B cell (primary cell): ENCODE measurements at regions not wholly inside any gene's neighbourhood (a gene's known extent, or its start where the extent isn't known, plus 50 kb on each side); places are given as distances from the start of the nearest gene placed in this dataset.

Experiments
- ATAC-seq: fragments of 200-7000 bp; cut with Tn5 transposase; one replicate; pipeline ENCODE4 v1.10.0; 2021; ENCODE audit warnings: low read depth, mild to moderate bottlenecking, moderate number of reproducible peaks, moderate library complexity
- CTCF ChIA-PET: fragments of 350-600 bp; sonication (Branson Sonifier 250); formaldehyde crosslinking; loops from one replicate; lab custom pipeline; 2021; ENCODE audit warnings: antibody characterized with exemption, inconsistent platforms; lab: Charles Lee
- POLR2A ChIA-PET: fragments of 350-600 bp; sonication (Branson Sonifier 250); formaldehyde crosslinking; loops from one replicate; lab custom pipeline; 2021; ENCODE audit warnings: antibody characterized with exemption; lab: Charles Lee
- DNase-seq: peaks from one replicate; pipeline ENCODE4 v3.0.0; 2013
- H2AFZ ChIP-seq: 2 replicates; pipeline ENCODE4 v1.6.1; 2012; ENCODE audit warnings: mild to moderate bottlenecking, low read depth, low read length; ENCODE audit not compliant: insufficient read depth, poor library complexity, severe bottlenecking
- H3K27ac ChIP-seq, 2 donors: 1 replicate in 1 of 2; 2 replicates in 1 of 2; pipeline ENCODE4 v1.5.1; 2012 to 2013; ENCODE audit warnings: low read length in 2 of 2, mild to moderate bottlenecking in 2 of 2, moderate library complexity in 1 of 2
- H3K27me3 ChIP-seq, 4 experiments: fragments of 200-600 bp in 1 of 4; sonication (generic) in 1 of 4; replicated peaks in 1 of 4; 1 replicate in 2 of 4; 2 replicates in 2 of 4; pipeline versions ENCODE4 v1.6.1 to v1.7.0; 2013 to 2016; ENCODE audit warnings: low read length in 3 of 4, mild to moderate bottlenecking in 2 of 4, mixed read lengths in 1 of 4, moderate library complexity in 1 of 4; ENCODE audit not compliant: insufficient read depth in 4 of 4, control insufficient read depth in 3 of 4; ENCODE audit errors: control extremely low read depth in 1 of 4
- H3K36me3 ChIP-seq, 2 experiments: replicated peaks in 1 of 2; 1 replicate in 1 of 2; 2 replicates in 1 of 2; pipeline versions ENCODE4 v1.6.1 to v1.7.1; 2013; ENCODE audit warnings: low read length in 1 of 2; ENCODE audit not compliant: insufficient read depth in 2 of 2, control insufficient read depth in 1 of 2; ENCODE audit errors: control extremely low read depth in 1 of 2, extremely low read depth in 1 of 2
- H3K4me1 ChIP-seq, 2 donors: fragments of 200-600 bp in 1 of 2; sonication (generic) in 1 of 2; 1 replicate in 1 of 2; 2 replicates in 1 of 2; pipeline versions ENCODE4 v1.5.1 to v1.6.1; 2013 to 2017; ENCODE audit warnings: low read length in 2 of 2; ENCODE audit not compliant: control insufficient read depth in 2 of 2, insufficient read depth in 2 of 2
- H3K4me2 ChIP-seq: replicated peaks from 2 replicates; pipeline ENCODE3; 2012; ENCODE audit warnings: mild to moderate bottlenecking, low read depth, low read length; ENCODE audit not compliant: poor library complexity, severe bottlenecking
- H3K4me3 ChIP-seq, 5 experiments: fragments of 200-600 bp in 1 of 5; sonication (generic) in 1 of 5; 1 replicate in 3 of 5; 2 replicates in 2 of 5; pipeline versions ENCODE4 v1.5.1 to v1.7.0; 2011 to 2016; ENCODE audit warnings: low read length in 4 of 5, mild to moderate bottlenecking in 4 of 5, low read depth in 2 of 5, control low read depth in 1 of 5, moderate library complexity in 1 of 5; ENCODE audit not compliant: insufficient read depth in 1 of 5; ENCODE audit errors: control extremely low read depth in 1 of 5, extremely low read depth in 1 of 5
- H3K79me2 ChIP-seq: fragments of 200-600 bp; sonication (generic); one replicate; pipeline ENCODE4 v1.6.0; 2016; ENCODE audit warnings: low read length; ENCODE audit not compliant: control insufficient read depth, insufficient read depth
- H3K9ac ChIP-seq: fragments of 200-600 bp; sonication (generic); 2 replicates; pipeline ENCODE4 v1.6.1; 2017; ENCODE audit warnings: mild to moderate bottlenecking, low read length, moderate library complexity
- H3K9me3 ChIP-seq, 3 donors: one replicate each; pipeline versions ENCODE4 v1.6.1 to v1.7.1; 2013; ENCODE audit warnings: low read length in 2 of 3; ENCODE audit not compliant: control insufficient read depth in 2 of 3, insufficient read depth in 1 of 3; ENCODE audit errors: control extremely low read depth in 1 of 3
- H4K20me1 ChIP-seq: 2 replicates; pipeline ENCODE4 v1.6.0; 2012; ENCODE audit warnings: mild to moderate bottlenecking, low read length; ENCODE audit not compliant: insufficient read depth, control insufficient read depth, poor library complexity, severe bottlenecking
- H3K27ac Mint-ChIP-seq: one replicate; pipeline ENCODE4 v1.8.0; 2021; ENCODE audit warnings: mixed read lengths
- H3K27me3 Mint-ChIP-seq: one replicate; pipeline ENCODE4 v1.8.0; 2021; ENCODE audit warnings: mixed read lengths
- H3K4me1 Mint-ChIP-seq: one replicate; pipeline ENCODE4 v1.8.0; 2021; ENCODE audit warnings: mixed read lengths
- H3K4me3 Mint-ChIP-seq: one replicate; pipeline ENCODE4 v1.8.0; 2021; ENCODE audit warnings: mixed read lengths
- H3K9me3 Mint-ChIP-seq: one replicate; pipeline ENCODE4 v1.8.0; 2022; ENCODE audit warnings: mixed read lengths; ENCODE audit not compliant: insufficient read depth
- CTCF ChIP-seq: fragments of 200-600 bp; IDR thresholded peaks from one replicate; pipeline ENCODE4 v1.8.0; 2022; ENCODE audit warnings: antibody characterized with exemption, mild to moderate bottlenecking
- EZH2 ChIP-seq: IDR thresholded peaks from 2 replicates; pipeline ENCODE4 v1.6.1; 2012; ENCODE audit warnings: borderline replicate concordance, low read depth, mild to moderate bottlenecking, moderate library complexity, low read length; ENCODE audit not compliant: insufficient read depth, poor library complexity, severe bottlenecking
- WGBS: methylation state at CpG from one replicate; pipeline ENCODE4 v1.1.5; 2013; ENCODE audit warnings: missing lambda C conversion rate; ENCODE audit not compliant: insufficient coverage; 5-methylcytosine and 5-hydroxymethylcytosine counted together
- intact Hi-C: fragments of 100-400 bp; cut with micrococcal nuclease; formaldehyde crosslinking; loops from one replicate; pipeline ENCODE4 v1.10.0; 2022

DNA sequence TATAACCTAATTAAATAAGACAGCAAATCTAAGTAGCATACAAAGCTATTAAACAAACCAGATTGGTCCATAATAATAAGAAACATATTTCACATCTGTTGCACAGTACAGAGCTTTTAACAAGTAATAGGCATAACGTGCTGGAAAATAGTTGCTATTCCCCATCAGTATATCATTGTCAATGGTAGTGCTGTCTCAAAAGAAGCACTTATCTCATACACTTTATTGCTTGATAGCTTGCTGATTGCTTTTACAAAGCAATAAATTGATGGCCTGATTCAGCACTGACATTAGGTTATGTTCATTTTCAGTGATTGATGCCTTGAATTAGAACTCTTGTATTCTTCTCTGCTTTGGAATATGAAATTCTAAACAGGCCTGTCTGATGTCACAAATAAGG is 641.7 kb downstream of the CBLN2 start:
- CTCF ChIA-PET, result no interaction called here
- Histone ChIP-seq H2AFZ (no peak overlapping the region), H3K9ac (no peak overlapping the region), H3K79me2 (no peaks in the 10 kb centered on the region), H4K20me1 (no peaks in the 10 kb centered on the region), H3K4me1 (no peaks in the 10 kb centered on the region), H3K4me3 (no peak overlapping the region), H3K36me3 (no peaks in the 10 kb centered on the region), H3K27ac (no peak overlapping the region), H3K9me3 (peaks cover 0 to 13% (median 0%) of the 10 kb centered on the region in 3 donors), H3K27me3 (no peaks in the 10 kb centered on the region), H3K4me2 (no peak overlapping the region)
- ATAC-seq (no peak), DNase-seq (no peak)
- no CpG with 5 or more reads among the region's 1 CpG for WGBS
- no peaks in the 10 kb centered on the region for H3K27me3 Mint-ChIP-seq
- POLR2A ChIA-PET, result no interaction called here
- no peaks in the 10 kb centered on the region for H3K4me1 Mint-ChIP-seq
- no peaks in the 10 kb centered on the region for H3K9me3 Mint-ChIP-seq
- H3K27ac Mint-ChIP-seq, result no peak overlapping the region
- TF ChIP-seq EZH2 (no peak), CTCF (no peak)
- intact Hi-C loops, result no loop called here
- no peak overlapping the region for H3K4me3 Mint-ChIP-seq

GRCh38 chr18:71899707-71900472 is 644.3 kb downstream of the CBLN2 start:
- H3K4me3 Mint-ChIP-seq, result no peak overlapping the region
- Histone ChIP-seq H3K4me3 (no peak overlapping the region), H3K9ac (no peak overlapping the region), H3K4me2 (no peak overlapping the region), H3K27me3 (no peaks in the 10 kb centered on the region), H3K9me3 (peaks cover 0 to 13% (median 0%) of the 10 kb centered on the region in 3 donors), H3K27ac (no peak overlapping the region), H2AFZ (no peak overlapping the region), H3K79me2 (no peaks in the 10 kb centered on the region), H4K20me1 (no peaks in the 10 kb centered on the region), H3K36me3 (no peaks in the 10 kb centered on the region), H3K4me1 (no peaks in the 10 kb centered on the region)
- DNase-seq, result no peak
- CTCF ChIA-PET, result no interaction called here
- no peaks in the 10 kb centered on the region for H3K4me1 Mint-ChIP-seq
- no peaks in the 10 kb centered on the region for H3K27me3 Mint-ChIP-seq
- 66% methylated on average over 5 of the region's 8 CpGs for WGBS
- TF ChIP-seq CTCF (no peak), EZH2 (no peak)
- POLR2A ChIA-PET, result no interaction called here
- H3K27ac Mint-ChIP-seq, result no peak overlapping the region
- no peak for ATAC-seq
- H3K9me3 Mint-ChIP-seq, result no peaks in the 10 kb centered on the region
- intact Hi-C loops, result no loop called here
